Fibroblast of the conjunctiva (primary cell): ENCODE measurements at regions not wholly inside any gene's neighbourhood (a gene's known extent, or its start where the extent isn't known, plus 50 kb on each side); places are given as distances from the start of the nearest gene placed in this dataset.

Experiments
- DNase-seq: peaks from one replicate; pipeline ENCODE4 v3.0.0-alpha.2; 2010; ENCODE audit warnings: low read depth

- no peak for DNase-seq
Measured at GRCh38 chr9:129270205-129270604, 92.1 kb upstream of the IER5L start.

GRCh38 chr9:129267141-129267540, 89.1 kb upstream of the IER5L start:
- DNase-seq = no peak

GRCh38 chr9:129266536-129266935, 88.5 kb upstream of the IER5L start:
- DNase-seq = no peak

DNA sequence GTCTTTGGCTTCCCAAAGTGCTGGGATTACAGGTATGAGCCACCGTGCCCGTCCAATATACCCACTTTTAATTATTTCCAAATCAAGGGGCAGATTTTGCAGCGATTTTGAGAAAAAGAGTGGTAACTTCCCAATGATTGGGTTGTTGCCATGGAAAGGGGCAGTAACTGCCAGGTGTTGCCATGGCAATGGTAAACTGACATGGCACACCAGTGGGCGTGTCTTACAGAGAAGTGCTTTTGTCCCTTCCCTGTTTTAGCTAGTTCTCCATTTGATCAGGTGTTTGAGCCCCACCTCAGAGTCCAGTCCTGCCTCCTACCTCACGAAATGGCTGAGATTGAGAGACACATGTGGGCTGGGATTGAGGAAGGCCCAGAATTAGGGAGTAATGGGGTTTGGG, 86.3 kb upstream of the IER5L start:
- DNase-seq = no peak

GRCh38 chr9:129263836-129264235, 85.8 kb upstream of the IER5L start:
- DNase-seq = no peak

DNA sequence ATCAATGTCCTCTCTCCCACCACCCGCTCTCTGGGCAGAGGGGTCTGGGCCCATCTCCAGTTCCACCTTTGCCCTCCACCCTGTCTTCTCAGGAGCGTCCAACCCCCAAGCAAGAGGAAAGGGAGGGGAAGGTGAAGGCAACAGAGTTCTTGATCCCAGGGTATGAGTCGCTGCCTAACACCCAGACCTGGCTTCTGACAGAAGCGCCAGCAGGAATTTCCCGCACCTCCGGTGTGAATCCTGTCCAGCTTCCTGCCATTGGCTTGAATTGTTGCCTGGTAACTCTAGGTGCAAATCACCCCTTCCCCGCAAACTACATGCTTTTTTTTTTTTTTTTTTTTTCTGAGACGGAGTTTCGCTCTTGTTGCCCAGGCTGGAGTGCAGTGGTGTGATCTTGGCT, 84.2 kb upstream of the IER5L start:
- DNase-seq = no peak

DNA sequence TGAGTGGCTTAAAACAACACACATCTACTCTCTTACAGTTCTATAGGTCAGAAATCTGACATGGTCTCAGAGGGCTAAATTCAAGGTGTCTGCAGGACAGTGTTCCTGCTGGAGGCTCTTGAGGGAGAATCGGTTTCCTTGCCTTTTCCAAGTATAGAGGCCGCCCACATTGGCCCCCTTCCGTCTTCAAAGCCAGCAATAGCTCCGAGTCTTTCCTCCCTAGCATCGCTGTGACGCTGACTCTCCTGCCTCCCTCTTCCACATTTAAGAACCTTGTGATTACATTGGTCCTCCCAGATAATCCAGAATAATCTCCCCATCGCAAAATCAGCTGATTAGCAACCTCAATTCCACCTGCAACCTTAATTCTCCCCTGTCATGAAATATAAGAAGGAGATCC, 81.3 kb upstream of the IER5L start:
- DNase-seq = no peak

GRCh38 chr9:129258823-129259301, 80.8 kb upstream of the IER5L start:
- no peak for DNase-seq

DNA sequence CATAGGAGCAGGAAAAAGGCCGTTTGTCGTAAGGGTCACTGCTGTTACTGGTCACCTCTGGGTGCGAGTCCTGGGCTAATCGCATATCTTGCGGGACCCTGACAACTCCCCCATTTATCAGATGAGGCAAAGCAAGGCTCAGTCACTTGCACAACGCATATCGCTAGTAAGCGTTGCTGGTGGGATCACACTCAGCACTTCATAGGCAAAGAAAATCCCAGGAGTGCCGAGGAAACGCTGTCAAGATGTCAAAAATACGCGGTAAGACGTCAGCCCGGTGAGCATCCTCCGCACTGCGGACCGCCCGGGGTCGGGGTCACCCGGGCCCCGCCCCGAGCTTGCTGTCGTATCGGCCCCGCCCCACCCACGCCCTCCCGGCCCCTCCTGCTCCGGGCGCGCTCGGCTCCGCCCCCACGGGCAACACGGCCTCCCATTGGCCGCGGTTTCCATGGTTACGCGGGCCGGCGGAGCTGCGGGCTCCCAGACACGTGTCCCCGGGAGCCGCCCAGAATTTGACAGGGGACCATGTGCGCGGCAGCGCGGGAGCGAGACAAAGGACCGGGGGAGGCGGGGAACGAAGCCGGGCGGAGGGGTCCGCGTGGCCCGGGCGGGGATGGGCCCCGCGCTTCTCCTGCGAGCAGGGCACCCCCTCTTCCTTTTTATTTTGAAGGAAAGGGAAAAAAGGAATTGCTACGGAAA, 80.2 kb upstream of the IER5L start:
- peak; percentile 84 for DNase-seq

- no peak for DNase-seq
Measured at GRCh38 chr9:129256959-129257713, 79.1 kb upstream of the IER5L start.

- DNase-seq = no peak
Measured at GRCh38 chr9:129254566-129255287, 76.7 kb upstream of the IER5L start.

DNA sequence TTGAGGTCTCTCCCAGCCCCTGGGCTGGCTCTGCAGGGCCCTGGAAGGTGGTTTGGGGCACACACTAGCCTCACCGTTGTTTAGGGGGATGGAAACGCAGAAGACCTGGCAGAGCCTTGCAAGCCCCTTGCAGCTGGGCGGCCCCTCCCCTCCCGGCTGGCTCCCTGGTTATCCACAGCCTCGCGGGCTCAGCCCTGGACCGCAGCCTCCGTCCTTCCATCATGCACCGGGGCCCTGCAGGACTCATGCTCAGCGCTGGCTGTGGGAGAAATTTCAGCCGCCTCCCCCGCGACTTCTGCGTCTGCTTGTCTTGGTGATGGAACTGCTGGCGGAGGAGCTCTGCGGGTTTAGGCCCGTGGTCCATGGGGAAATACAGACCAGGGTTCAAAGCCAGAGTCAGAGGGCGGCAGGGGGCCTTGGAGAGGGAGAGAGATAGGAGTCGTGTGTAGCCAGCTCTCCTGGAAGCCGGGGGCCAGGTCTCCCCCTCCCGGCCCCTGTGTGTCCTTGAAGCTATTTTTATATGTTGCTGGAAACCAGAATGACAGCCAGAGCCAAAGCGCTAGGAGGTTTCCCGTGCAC, 75.8 kb upstream of the IER5L start:
- no peak for DNase-seq

DNA sequence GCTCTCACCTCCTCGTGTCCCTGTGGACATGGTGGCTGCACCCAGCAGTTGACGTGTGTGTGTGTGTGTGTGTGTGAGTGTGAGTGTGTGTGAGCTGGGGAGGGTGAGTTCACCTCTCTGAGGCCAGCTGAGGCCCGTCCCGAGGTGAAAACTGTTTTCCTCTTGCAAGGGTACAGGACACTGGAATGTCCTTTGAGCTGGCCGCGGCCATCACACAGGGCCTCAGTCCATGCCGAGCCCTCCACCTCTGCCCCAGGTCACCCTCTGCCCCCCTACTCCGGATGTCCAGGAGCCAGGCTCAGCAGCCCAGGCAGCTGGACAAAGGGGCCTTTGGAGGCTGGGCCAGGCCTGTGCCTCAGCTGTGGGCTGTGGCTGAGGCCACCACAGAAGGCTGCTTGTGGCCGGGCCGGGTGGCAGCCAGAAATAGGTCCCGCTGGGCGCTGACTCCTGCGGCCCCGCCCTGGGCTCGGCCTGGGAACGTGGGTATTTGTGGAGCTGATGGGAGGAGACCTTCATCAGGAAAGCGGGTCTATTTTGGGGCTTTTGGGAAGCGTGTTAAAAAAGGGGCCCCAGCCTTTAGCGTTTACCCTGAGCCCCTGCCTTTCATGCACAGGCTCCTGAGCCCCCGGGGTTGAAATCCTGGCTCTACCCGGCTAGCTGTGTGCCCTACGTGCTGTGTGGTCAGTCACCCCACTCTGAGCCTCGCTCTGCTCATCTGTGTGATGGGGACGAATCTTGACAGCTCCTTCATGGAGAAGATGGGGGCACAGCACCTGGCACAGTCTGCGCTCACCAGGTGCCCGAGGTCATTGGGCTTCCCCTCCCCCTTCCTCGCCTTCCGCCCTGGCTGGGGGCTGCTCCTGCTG, 75.1 kb upstream of the IER5L start:
- no peak for DNase-seq

DNA sequence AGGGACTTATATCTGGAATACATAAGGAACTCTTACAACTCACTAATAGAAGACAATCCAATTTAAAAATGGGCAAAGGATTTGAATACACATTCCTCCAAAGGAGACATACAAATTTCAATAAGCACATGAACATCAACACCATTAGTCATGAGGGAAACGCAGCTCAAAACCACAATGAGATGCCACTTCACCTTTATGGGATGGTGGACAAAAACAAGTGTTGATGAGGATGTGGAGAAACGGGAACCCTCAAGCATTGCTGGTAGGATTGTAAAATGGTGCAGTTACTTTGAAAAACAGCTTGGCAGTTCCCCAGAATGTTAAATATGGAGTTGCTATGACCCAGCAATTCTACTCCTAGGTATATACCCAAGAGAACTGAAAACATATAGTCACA, 72.7 kb upstream of the IER5L start:
- DNase-seq = no peak

DNA sequence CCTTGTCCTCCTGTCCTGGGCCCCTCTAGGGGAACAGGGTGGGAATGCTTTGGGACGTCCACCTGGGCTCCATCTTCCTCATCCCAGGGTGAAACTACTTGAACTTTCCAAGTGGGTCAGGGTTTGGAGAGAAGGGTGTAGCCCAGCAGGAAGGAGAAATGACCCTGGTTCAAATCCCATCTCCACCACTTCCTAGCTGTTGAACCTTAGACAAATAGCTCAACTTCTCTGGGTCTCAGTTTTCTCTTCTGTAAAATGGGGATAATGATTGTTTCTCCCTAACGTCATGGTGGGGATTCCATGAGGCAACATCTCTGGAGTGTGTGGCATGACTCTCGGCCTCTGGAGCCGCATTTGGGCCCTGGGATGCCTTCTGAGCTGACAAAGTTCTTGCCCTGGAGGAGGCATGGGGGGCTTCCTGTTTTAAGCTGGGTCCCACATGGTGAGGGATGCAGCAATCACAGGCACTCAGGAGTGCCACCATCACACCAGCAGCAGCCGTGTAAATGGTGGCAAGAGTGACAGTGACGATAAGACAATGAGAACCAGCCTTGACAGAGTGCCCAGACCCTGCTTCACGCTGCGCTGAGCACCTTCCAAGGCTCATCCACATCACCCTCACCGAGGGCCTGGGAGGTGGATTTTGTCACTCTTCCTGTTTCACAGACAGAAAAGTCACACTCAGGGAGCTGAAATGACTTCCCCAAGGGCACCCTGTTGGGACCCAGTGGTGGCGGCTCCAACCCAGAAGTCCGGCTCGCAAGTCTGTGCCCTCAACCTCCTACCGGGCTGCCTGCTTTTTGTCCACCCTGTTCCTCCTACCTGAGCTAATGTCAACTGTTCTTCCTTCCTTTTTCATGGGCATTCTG, 69.5 kb upstream of the IER5L start:
- DNase-seq = no peak

DNA sequence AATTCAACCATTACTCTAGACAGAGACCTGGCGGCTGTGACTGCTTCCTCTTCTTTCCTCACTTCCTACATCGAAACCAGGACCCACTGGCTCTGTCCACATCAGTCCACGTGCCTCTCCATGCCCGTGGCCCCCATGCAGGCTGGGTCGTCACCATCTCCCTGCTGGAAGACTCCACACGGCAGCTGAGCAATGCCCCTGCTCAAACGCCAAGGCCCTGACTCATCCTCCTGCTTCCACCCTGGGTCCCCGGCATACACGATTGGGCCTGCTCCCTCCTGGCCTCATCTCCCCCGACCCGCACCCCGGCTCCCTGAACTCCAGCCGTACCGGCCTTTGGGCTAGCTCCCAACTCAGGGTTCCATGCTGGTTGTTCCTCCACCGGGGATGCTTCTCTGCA, 67.2 kb upstream of the IER5L start:
- DNase-seq = no peak

GRCh38 chr9:129242971-129243561, 65.0 kb upstream of the IER5L start:
- peak; percentile 34 for DNase-seq

- DNase-seq = no peak
Measured at GRCh38 chr9:129242191-129242941, 64.3 kb upstream of the IER5L start.

- DNase-seq = no peak
Measured at GRCh38 chr9:129241725-129242124, 63.7 kb upstream of the IER5L start.
